ENCODE measurements at regions not wholly inside any gene's neighbourhood (a gene's known extent, or its start where the extent isn't known, plus 50 kb on each side); places are given as distances from the start of the nearest gene placed in this dataset.

GRCh38 chr3:195007766-195008165 lies 263.2 kb downstream of the XXYLT1 start:
- no peak overlapping the region for H3K27ac ChIP-seq (ENCODE audit: low read length, poor library complexity, severe bottlenecking)
- H2BK120ac ChIP-seq (ENCODE audit: low read depth, low read length), result no peak overlapping the region
- no peak overlapping the region for H2BK15ac ChIP-seq (ENCODE audit: low read depth, poor library complexity, severe bottlenecking)
- DNase-seq, result no peak
- no peak overlapping the region for H3K4me3 ChIP-seq (ENCODE audit: insufficient read depth in 1 of 2, low read depth in 1 of 2, low read length in 2 of 2)
- H3K4me1 ChIP-seq (ENCODE audit: control insufficient read depth, insufficient read depth, low read depth, low read length), result no peaks in the 10 kb centered on the region
- no peak overlapping the region for H3K4ac ChIP-seq (ENCODE audit: low read depth in 1 of 2, low read length in 2 of 2)
- no peaks in the 10 kb centered on the region for H3K9me3 ChIP-seq (ENCODE audit: control insufficient read depth, low read length)
- no peak overlapping the region for H3K4me2 ChIP-seq (ENCODE audit: low read length, poor library complexity, severe bottlenecking)
- H3K23ac ChIP-seq (ENCODE audit: low read length in 2 of 2), result no peak overlapping the region
- WGBS, result 75% methylated on average over 4 of the region's 4 CpGs
- H2BK5ac ChIP-seq (ENCODE audit: low read depth, low read length, poor library complexity, severe bottlenecking), result no peak overlapping the region
- no peak overlapping the region for H3K9ac ChIP-seq (ENCODE audit: low read length)
- H3K27me3 ChIP-seq (ENCODE audit: control insufficient read depth in 1 of 2, insufficient read depth in 1 of 2, low read length in 2 of 2), result peaks cover 75 to 86% of the 10 kb centered on the region in 2 experiments
- H2AK5ac ChIP-seq (ENCODE audit: low read length, severe bottlenecking), result no peak overlapping the region
- no peak overlapping the region for H4K8ac ChIP-seq (ENCODE audit: low read length)
- no peaks in the 10 kb centered on the region for H3K79me1 ChIP-seq (replicated peaks; ENCODE audit: low read length, poor library complexity, severe bottlenecking)
- no peak overlapping the region for H3K18ac ChIP-seq (ENCODE audit: low read depth in 1 of 2, low read length in 2 of 2)
- no peak overlapping the region for H4K91ac ChIP-seq (ENCODE audit: low read length)
- H2BK12ac ChIP-seq (ENCODE audit: low read length in 2 of 2), result no peak overlapping the region
- H3K36me3 ChIP-seq (ENCODE audit: control insufficient read depth in 1 of 2, insufficient read depth in 2 of 2, low read depth in 1 of 2, low read length in 2 of 2), result no peaks in the 10 kb centered on the region
- H3K14ac ChIP-seq (ENCODE audit: low read length in 2 of 2), result no peak overlapping the region
- H2AFZ ChIP-seq (ENCODE audit: low read depth, low read length), result no peak overlapping the region

- no peak overlapping the region for H2BK12ac ChIP-seq (ENCODE audit: low read length in 2 of 2)
- H2AFZ ChIP-seq (ENCODE audit: low read depth, low read length), result no peak overlapping the region
- H3K4me1 ChIP-seq (ENCODE audit: control insufficient read depth, insufficient read depth, low read depth, low read length), result no peaks in the 10 kb centered on the region
- no peak for DNase-seq
- H2BK5ac ChIP-seq (ENCODE audit: low read depth, low read length, poor library complexity, severe bottlenecking), result no peak overlapping the region
- H4K91ac ChIP-seq (ENCODE audit: low read length), result no peak overlapping the region
- H2AK5ac ChIP-seq (ENCODE audit: low read length, severe bottlenecking), result no peak overlapping the region
- no peak overlapping the region for H3K4me2 ChIP-seq (ENCODE audit: low read length, poor library complexity, severe bottlenecking)
- 88% methylated on average over 5 of the region's 6 CpGs for WGBS
- H4K8ac ChIP-seq (ENCODE audit: low read length), result no peak overlapping the region
- no peak overlapping the region for H3K18ac ChIP-seq (ENCODE audit: low read depth in 1 of 2, low read length in 2 of 2)
- H3K14ac ChIP-seq (ENCODE audit: low read length in 2 of 2), result no peak overlapping the region
- H3K79me1 ChIP-seq (replicated peaks; ENCODE audit: low read length, poor library complexity, severe bottlenecking), result no peaks in the 10 kb centered on the region
- no peaks in the 10 kb centered on the region for H3K36me3 ChIP-seq (ENCODE audit: control insufficient read depth in 1 of 2, insufficient read depth in 2 of 2, low read depth in 1 of 2, low read length in 2 of 2)
- H3K9me3 ChIP-seq (ENCODE audit: control insufficient read depth, low read length), result no peaks in the 10 kb centered on the region
- H3K9ac ChIP-seq (ENCODE audit: low read length), result no peak overlapping the region
- no peak overlapping the region for H3K4me3 ChIP-seq (ENCODE audit: insufficient read depth in 1 of 2, low read depth in 1 of 2, low read length in 2 of 2)
- H2BK15ac ChIP-seq (ENCODE audit: low read depth, poor library complexity, severe bottlenecking), result no peak overlapping the region
- H3K23ac ChIP-seq (ENCODE audit: low read length in 2 of 2), result no peak overlapping the region
- no peak overlapping the region for H2BK120ac ChIP-seq (ENCODE audit: low read depth, low read length)
- no peak overlapping the region for H3K4ac ChIP-seq (ENCODE audit: low read depth in 1 of 2, low read length in 2 of 2)
- no peak overlapping the region for H3K27ac ChIP-seq (ENCODE audit: low read length, poor library complexity, severe bottlenecking)
- H3K27me3 ChIP-seq (ENCODE audit: control insufficient read depth in 1 of 2, insufficient read depth in 1 of 2, low read length in 2 of 2), result peaks cover 74 to 86% of the 10 kb centered on the region in 2 experiments
Measured at GRCh38 chr3:195008816-195009215, 262.1 kb downstream of the XXYLT1 start.

GRCh38 chr3:195009616-195010015 lies 261.3 kb downstream of the XXYLT1 start:
- Histone ChIP-seq H3K23ac (ENCODE audit: low read length in 2 of 2) (no peak overlapping the region), H3K4me2 (ENCODE audit: low read length, poor library complexity, severe bottlenecking) (no peak overlapping the region), H3K4ac (ENCODE audit: low read depth in 1 of 2, low read length in 2 of 2) (no peak overlapping the region), H2BK12ac (ENCODE audit: low read length in 2 of 2) (no peak overlapping the region), H3K18ac (ENCODE audit: low read depth in 1 of 2, low read length in 2 of 2) (no peak overlapping the region), H2AFZ (ENCODE audit: low read depth, low read length) (no peak overlapping the region), H3K4me1 (ENCODE audit: control insufficient read depth, insufficient read depth, low read depth, low read length) (no peaks in the 10 kb centered on the region), H3K36me3 (ENCODE audit: control insufficient read depth in 1 of 2, insufficient read depth in 2 of 2, low read depth in 1 of 2, low read length in 2 of 2) (no peaks in the 10 kb centered on the region), H2BK15ac (ENCODE audit: low read depth, poor library complexity, severe bottlenecking) (no peak overlapping the region), H3K79me1 (replicated peaks; ENCODE audit: low read length, poor library complexity, severe bottlenecking) (no peaks in the 10 kb centered on the region), H3K9me3 (ENCODE audit: control insufficient read depth, low read length) (no peaks in the 10 kb centered on the region), H3K14ac (ENCODE audit: low read length in 2 of 2) (no peak overlapping the region), H3K27ac (ENCODE audit: low read length, poor library complexity, severe bottlenecking) (no peak overlapping the region), H2BK5ac (ENCODE audit: low read depth, low read length, poor library complexity, severe bottlenecking) (no peak overlapping the region), H3K4me3 (ENCODE audit: insufficient read depth in 1 of 2, low read depth in 1 of 2, low read length in 2 of 2) (no peak overlapping the region), H2BK120ac (ENCODE audit: low read depth, low read length) (no peak overlapping the region), H2AK5ac (ENCODE audit: low read length, severe bottlenecking) (no peak overlapping the region), H3K27me3 (ENCODE audit: control insufficient read depth in 1 of 2, insufficient read depth in 1 of 2, low read length in 2 of 2) (peaks cover 74 to 85% of the 10 kb centered on the region in 2 experiments), H4K8ac (ENCODE audit: low read length) (no peak overlapping the region), H3K9ac (ENCODE audit: low read length) (no peak overlapping the region), H4K91ac (ENCODE audit: low read length) (no peak overlapping the region)
- WGBS, result 91% methylated on average over 9 of the region's 9 CpGs
- DNase-seq, result no peak

- Histone ChIP-seq H2BK15ac (ENCODE audit: low read depth, poor library complexity, severe bottlenecking) (no peak overlapping the region), H2BK120ac (ENCODE audit: low read depth, low read length) (no peak overlapping the region), H3K9ac (ENCODE audit: low read length) (no peak overlapping the region), H3K36me3 (ENCODE audit: control insufficient read depth in 1 of 2, insufficient read depth in 2 of 2, low read depth in 1 of 2, low read length in 2 of 2) (no peaks in the 10 kb centered on the region), H3K18ac (ENCODE audit: low read depth in 1 of 2, low read length in 2 of 2) (no peak overlapping the region), H3K79me1 (replicated peaks; ENCODE audit: low read length, poor library complexity, severe bottlenecking) (no peaks in the 10 kb centered on the region), H3K14ac (ENCODE audit: low read length in 2 of 2) (peak overlapping the region in 1 of 2 experiments; percentile 1), H4K8ac (ENCODE audit: low read length) (no peak overlapping the region), H3K4me1 (ENCODE audit: control insufficient read depth, insufficient read depth, low read depth, low read length) (no peaks in the 10 kb centered on the region), H2BK5ac (ENCODE audit: low read depth, low read length, poor library complexity, severe bottlenecking) (no peak overlapping the region), H3K9me3 (ENCODE audit: control insufficient read depth, low read length) (no peaks in the 10 kb centered on the region), H4K91ac (ENCODE audit: low read length) (no peak overlapping the region), H3K4ac (ENCODE audit: low read depth in 1 of 2, low read length in 2 of 2) (no peak overlapping the region), H3K27me3 (ENCODE audit: control insufficient read depth in 1 of 2, insufficient read depth in 1 of 2, low read length in 2 of 2) (peaks cover 72 to 82% of the 10 kb centered on the region in 2 experiments), H3K4me3 (ENCODE audit: insufficient read depth in 1 of 2, low read depth in 1 of 2, low read length in 2 of 2) (no peak overlapping the region), H2AK5ac (ENCODE audit: low read length, severe bottlenecking) (no peak overlapping the region), H2AFZ (ENCODE audit: low read depth, low read length) (no peak overlapping the region), H2BK12ac (ENCODE audit: low read length in 2 of 2) (no peak overlapping the region), H3K27ac (ENCODE audit: low read length, poor library complexity, severe bottlenecking) (no peak overlapping the region), H3K4me2 (ENCODE audit: low read length, poor library complexity, severe bottlenecking) (no peak overlapping the region), H3K23ac (ENCODE audit: low read length in 2 of 2) (no peak overlapping the region)
- no peak for DNase-seq
- WGBS, result 93% methylated on average over 10 of the region's 10 CpGs
Measured at GRCh38 chr3:195010551-195011100, 260.3 kb downstream of the XXYLT1 start.

All from mesenchymal stem cell (in vitro differentiated cells and primary cell).